Endothelial cell of umbilical vein (primary cell): ENCODE measurements at regions not wholly inside any gene's neighbourhood (a gene's known extent, or its start where the extent isn't known, plus 50 kb on each side); places are given as distances from the start of the nearest gene placed in this dataset.

ENCODE experiments used
- CTCF ChIP-seq, 2 donors: IDR thresholded peaks; 1 replicate in 1 of 2; 2 replicates in 1 of 2; pipeline ENCODE4 v1.5.1; 2011; ENCODE audit warnings: low read length in 2 of 2, mild to moderate bottlenecking in 2 of 2, moderate library complexity in 2 of 2, control low read depth in 1 of 2, inconsistent platforms in 1 of 2, low read depth in 1 of 2; ENCODE audit not compliant: insufficient read depth in 1 of 2; ENCODE audit errors: extremely low read depth in 1 of 2
- FOS ChIP-seq: IDR thresholded peaks from 2 replicates; pipeline ENCODE4 v1.6.1; 2011; ENCODE audit warnings: mild to moderate bottlenecking, low read length, moderate library complexity, borderline replicate concordance; ENCODE audit not compliant: insufficient read depth
- MAX ChIP-seq: IDR thresholded peaks from 2 replicates; pipeline ENCODE4 v1.6.1; 2011; ENCODE audit not compliant: insufficient read depth, insufficient read length
- POLR2A ChIP-seq: IDR thresholded peaks from 2 replicates; pipeline ENCODE4 v1.6.1; 2012; ENCODE audit warnings: low read depth, mild to moderate bottlenecking, control low read depth, low read length

GRCh38 chr2:113376253-113376912 lies 61.1 kb upstream of the ZNG1B start:
- TF ChIP-seq CTCF (IDR thresholded peaks at IDR 0.05; ENCODE audit: extremely low read depth in 1 of 2, insufficient read depth in 1 of 2, low read depth in 1 of 2, low read length in 2 of 2) (no peak), POLR2A (no peak), FOS (no peak), MAX (no peak)
